ENCODE measurements at regions not wholly inside any gene's neighbourhood (a gene's known extent, or its start where the extent isn't known, plus 50 kb on each side); places are given as distances from the start of the nearest gene placed in this dataset.

DNA sequence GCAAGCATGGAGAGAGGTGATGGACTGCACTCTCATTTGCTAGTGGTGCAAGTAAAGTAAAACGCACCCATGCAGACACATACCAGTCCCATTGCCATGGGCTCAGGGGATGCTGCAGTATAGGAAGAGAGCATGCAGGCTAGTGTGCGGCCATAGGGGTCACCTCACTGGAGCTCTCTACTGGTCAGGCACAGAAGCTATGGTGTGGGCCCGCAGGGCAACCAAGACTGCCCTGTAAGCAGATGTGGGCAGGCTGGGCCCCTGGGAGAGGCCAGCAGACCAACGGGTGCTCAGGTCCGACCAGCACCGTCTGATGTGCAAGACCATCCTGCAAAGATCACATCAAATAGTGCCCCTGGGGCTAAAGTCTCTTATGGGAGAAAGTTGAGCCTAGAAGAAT lies 290.7 kb downstream of the HTR1B start:
- TF ChIP-seq POLR2A (IDR thresholded peaks at IDR 0.05; ENCODE audit: borderline replicate concordance, extremely low read depth, insufficient read depth, insufficient read length) (no peak), EZH2phosphoT487 (IDR thresholded peaks at IDR 0.05; ENCODE audit: borderline replicate concordance) (no peak), CBX3 (IDR thresholded peaks at IDR 0.05; ENCODE audit: low read depth) (no peak)
- TF ChIP-seq, protein P1, sequence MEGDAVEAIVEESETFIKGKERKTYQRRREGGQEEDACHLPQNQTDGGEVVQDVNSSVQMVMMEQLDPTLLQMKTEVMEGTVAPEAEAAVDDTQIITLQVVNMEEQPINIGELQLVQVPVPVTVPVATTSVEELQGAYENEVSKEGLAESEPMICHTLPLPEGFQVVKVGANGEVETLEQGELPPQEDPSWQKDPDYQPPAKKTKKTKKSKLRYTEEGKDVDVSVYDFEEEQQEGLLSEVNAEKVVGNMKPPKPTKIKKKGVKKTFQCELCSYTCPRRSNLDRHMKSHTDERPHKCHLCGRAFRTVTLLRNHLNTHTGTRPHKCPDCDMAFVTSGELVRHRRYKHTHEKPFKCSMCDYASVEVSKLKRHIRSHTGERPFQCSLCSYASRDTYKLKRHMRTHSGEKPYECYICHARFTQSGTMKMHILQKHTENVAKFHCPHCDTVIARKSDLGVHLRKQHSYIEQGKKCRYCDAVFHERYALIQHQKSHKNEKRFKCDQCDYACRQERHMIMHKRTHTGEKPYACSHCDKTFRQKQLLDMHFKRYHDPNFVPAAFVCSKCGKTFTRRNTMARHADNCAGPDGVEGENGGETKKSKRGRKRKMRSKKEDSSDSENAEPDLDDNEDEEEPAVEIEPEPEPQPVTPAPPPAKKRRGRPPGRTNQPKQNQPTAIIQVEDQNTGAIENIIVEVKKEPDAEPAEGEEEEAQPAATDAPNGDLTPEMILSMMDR (IDR thresholded peaks at IDR 0.05 in 2 of 3, conservative IDR thresholded peaks at IDR 0.05 in 1 of 3; ENCODE audit: borderline replicate concordance in 1 of 3, insufficient read depth in 1 of 3, low read depth in 2 of 3, low read length in 2 of 3): no peak
- TF ChIP-seq, protein P2, sequence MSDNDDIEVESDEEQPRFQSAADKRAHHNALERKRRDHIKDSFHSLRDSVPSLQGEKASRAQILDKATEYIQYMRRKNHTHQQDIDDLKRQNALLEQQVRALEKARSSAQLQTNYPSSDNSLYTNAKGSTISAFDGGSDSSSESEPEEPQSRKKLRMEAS (IDR thresholded peaks at IDR 0.05): no peak
